ENCODE measurements at regions not wholly inside any gene's neighbourhood (a gene's known extent, or its start where the extent isn't known, plus 50 kb on each side); places are given as distances from the start of the nearest gene placed in this dataset.

- H3K36me3 ChIP-seq (ENCODE audit: control insufficient read depth, insufficient read depth, low read length) = no peaks in the 10 kb centered on the region
- H3K79me2 ChIP-seq (ENCODE audit: control insufficient read depth, insufficient read depth, low read length) = no peaks in the 10 kb centered on the region
- no peak for FAIRE-seq
- in situ Hi-C loops (cut with MboI) = no loop called here
- DNase-seq (ENCODE audit: extremely low read depth in 1 of 4, low spot score in 3 of 4) = no peak
- no peak for TF ChIP-seq ZBTB8A (IDR thresholded peaks at IDR 0.05; ENCODE audit: partially characterized antibody)
- TF ChIP-seq ZNF609 (CRISPR knock-in tag; IDR thresholded peaks at IDR 0.05; ENCODE audit: borderline replicate concordance) = no peak
- TF ChIP-seq E2F8 (IDR thresholded peaks at IDR 0.05; ENCODE audit: low read depth, partially characterized antibody) = no peak
- TF ChIP-seq CEBPG (CRISPR knock-in tag; IDR thresholded peaks at IDR 0.05) = no peak
- no peak for TF ChIP-seq CEBPG (tag; conservative IDR thresholded peaks at IDR 0.05 in 1 of 2, IDR thresholded peaks at IDR 0.05 in 1 of 2)
- no peak for TF ChIP-seq ZNF717 (CRISPR knock-in tag; IDR thresholded peaks at IDR 0.05)
- TF ChIP-seq ZNF146 (CRISPR knock-in tag; IDR thresholded peaks at IDR 0.05; ENCODE audit: unreplicated experiment) = no peak
- TF ChIP-seq HMGN3 (IDR thresholded peaks at IDR 0.05; ENCODE audit: borderline replicate concordance, extremely low read depth, insufficient read length, low read depth, low read length) = no peak
- TF ChIP-seq STAT5B (CRISPR knock-in tag; IDR thresholded peaks at IDR 0.05) = no peak
- TF ChIP-seq RAD51 (IDR thresholded peaks at IDR 0.05; ENCODE audit: borderline replicate concordance, low read depth) = no peak
- TF ChIP-seq GABPB2 (CRISPR knock-in tag; conservative IDR thresholded peaks at IDR 0.05) = no peak
- no peak for TF ChIP-seq NCOR1 (IDR thresholded peaks at IDR 0.05)
- TF ChIP-seq CBFB (CRISPR knock-in tag; IDR thresholded peaks at IDR 0.05) = no peak
- no peak for TF ChIP-seq ZBTB9 (CRISPR knock-in tag; IDR thresholded peaks at IDR 0.05)
- TF ChIP-seq HMG20B (CRISPR knock-in tag; IDR thresholded peaks at IDR 0.05) = no peak
- BruUV-seq (replicated peaks) = no TSS peak
- H3K9ac ChIP-seq (ENCODE audit: insufficient read depth in 1 of 2, low read depth in 2 of 2, low read length in 2 of 2) = no peak overlapping the region
- CTCF ChIA-PET (ENCODE audit: low intra/inter-chr PET ratio) = no interaction called here
- H3K9me1 ChIP-seq (ENCODE audit: control insufficient read depth, insufficient read depth, low read length) = no peaks in the 10 kb centered on the region
- ATAC-seq = no peak
- H3K4me3 ChIP-seq = no peak overlapping the region
- H3K4me2 ChIP-seq (ENCODE audit: insufficient read depth, low read length) = no peak overlapping the region
- 0% methylated on average over 5 of the region's 5 CpGs for WGBS (ENCODE audit: insufficient coverage, low coverage, missing lambda C conversion rate)
- H3K4me1 ChIP-seq (replicated peaks in 1 of 2; ENCODE audit: control insufficient read depth in 2 of 2, insufficient read depth in 2 of 2, low read length in 2 of 2) = no peaks in the 10 kb centered on the region
- H3K27ac ChIP-seq (ENCODE audit: extremely low read depth, low read depth, low read length) = no peak overlapping the region
- no peak overlapping the region for H2AFZ ChIP-seq (ENCODE audit: low read depth, low read length)
- intact Hi-C loops (cut with micrococcal nuclease) = no loop called here
- H4K20me1 ChIP-seq (replicated peaks; ENCODE audit: control insufficient read depth, insufficient read depth, low read length) = no peaks in the 10 kb centered on the region
- no peaks in the 10 kb centered on the region; the same call in 1 of the 2 replicates for H3K9me3 ChIP-seq (replicated peaks; ENCODE audit: control insufficient read depth, insufficient read depth, low read depth, low read length)
- no peaks in the 10 kb centered on the region for H3K27me3 ChIP-seq (ENCODE audit: control insufficient read depth in 2 of 2, insufficient read depth in 2 of 2, low read length in 2 of 2)
- POLR2A ChIA-PET = no interaction called here
Observed at GRCh38 chr2:122883849-122884248, 1128.4 kb downstream of the TSN start.
